HepG2 (cell line): ENCODE measurements at regions not wholly inside any gene's neighbourhood (a gene's known extent, or its start where the extent isn't known, plus 50 kb on each side); places are given as distances from the start of the nearest gene placed in this dataset.

Experiments used
- ETV6 ChIP-seq: sonication (generic); formaldehyde crosslinking; conservative IDR thresholded peaks from 2 replicates; pipeline ENCODE4 v1.4.0; 2020; ENCODE audit warnings: missing genetic modification reagents
- FOXA1 ChIP-seq, 2 experiments: fragments of 450-650 bp in 1 of 2; sonication (generic) in 1 of 2; formaldehyde crosslinking in 1 of 2; IDR thresholded peaks; 2 replicates each; pipeline versions ENCODE4 v1.4.0 to v1.6.1; 2016 to 2020; ENCODE audit warnings: missing genetic modification reagents in 1 of 2
- FOXK2 ChIP-seq: fragments of 450-650 bp; IDR thresholded peaks from 2 replicates; pipeline ENCODE4 v1.6.1; 2016
- NCOR1 ChIP-seq: fragments of 200-600 bp; sonication (generic); IDR thresholded peaks from 2 replicates; pipeline ENCODE4 v1.7.0; 2017; ENCODE audit warnings: antibody characterized with exemption, low read length, borderline replicate concordance
- PRPF4 ChIP-seq: fragments of 200-400 bp; formaldehyde crosslinking; IDR thresholded peaks from 2 replicates; pipeline ENCODE4 v1.6.1; 2016; ENCODE audit warnings: low read length, low read depth; ENCODE audit not compliant: poor library complexity, severe bottlenecking
- YY1 ChIP-seq: IDR thresholded peaks from 2 replicates; pipeline ENCODE4 v1.6.1; 2011; ENCODE audit warnings: low read length, low read depth, moderate library complexity, mild to moderate bottlenecking; ENCODE audit not compliant: insufficient read depth, insufficient replicate concordance
- ZNF17 ChIP-seq: sonication (generic); formaldehyde crosslinking; IDR thresholded peaks from 2 replicates; pipeline ENCODE4 v1.5.0; 2020; ENCODE audit warnings: mild to moderate bottlenecking, missing genetic modification reagents
- TF ChIP-seq, protein P1 (sequence below): fragments of 450-650 bp; IDR thresholded peaks from 2 replicates; pipeline ENCODE4 v1.6.1; 2017
- TF ChIP-seq, protein P2 (sequence below): sonication (generic); formaldehyde crosslinking; IDR thresholded peaks from 2 replicates; pipeline ENCODE4 v1.5.0; 2020; ENCODE audit warnings: mild to moderate bottlenecking, missing genetic modification reagents, moderate library complexity
- TF ChIP-seq, protein P3 (sequence below): sonication (generic); formaldehyde crosslinking; IDR thresholded peaks from 2 replicates; pipeline ENCODE4 v1.8.0; 2022; ENCODE audit warnings: mild to moderate bottlenecking, missing genetic modification reagents; ENCODE audit not compliant: insufficient replicate concordance

DNA sequence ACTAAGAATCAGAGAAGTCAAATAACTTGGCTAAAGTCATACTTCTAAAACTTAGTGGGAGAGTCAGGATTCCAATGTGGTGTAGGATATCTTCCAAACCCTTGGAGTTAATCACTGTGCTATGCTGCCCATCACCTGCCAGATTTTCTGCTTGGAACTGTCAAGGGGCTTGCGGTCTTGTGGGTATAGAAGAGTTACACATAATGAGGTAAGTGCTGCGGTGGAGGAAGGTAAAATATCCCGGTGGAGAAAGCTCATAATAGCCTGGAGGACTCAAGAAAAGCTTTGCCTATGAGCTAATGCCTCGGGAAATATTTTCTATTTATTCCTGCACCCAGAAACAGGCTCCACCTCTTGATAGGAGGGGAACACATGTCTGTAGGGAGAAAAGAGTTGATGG lies 195.6 kb downstream of the UTP18 start:
- TF ChIP-seq NCOR1 = no peak
- TF ChIP-seq, protein P1, sequence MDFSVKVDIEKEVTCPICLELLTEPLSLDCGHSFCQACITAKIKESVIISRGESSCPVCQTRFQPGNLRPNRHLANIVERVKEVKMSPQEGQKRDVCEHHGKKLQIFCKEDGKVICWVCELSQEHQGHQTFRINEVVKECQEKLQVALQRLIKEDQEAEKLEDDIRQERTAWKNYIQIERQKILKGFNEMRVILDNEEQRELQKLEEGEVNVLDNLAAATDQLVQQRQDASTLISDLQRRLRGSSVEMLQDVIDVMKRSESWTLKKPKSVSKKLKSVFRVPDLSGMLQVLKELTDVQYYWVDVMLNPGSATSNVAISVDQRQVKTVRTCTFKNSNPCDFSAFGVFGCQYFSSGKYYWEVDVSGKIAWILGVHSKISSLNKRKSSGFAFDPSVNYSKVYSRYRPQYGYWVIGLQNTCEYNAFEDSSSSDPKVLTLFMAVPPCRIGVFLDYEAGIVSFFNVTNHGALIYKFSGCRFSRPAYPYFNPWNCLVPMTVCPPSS = no peak
- TF ChIP-seq PRPF4 = no peak
- no peak for TF ChIP-seq ETV6 (CRISPR knock-in tag)
- no peak for TF ChIP-seq YY1
- no peak for TF ChIP-seq FOXA1 (IDR thresholded peaks at IDR 0.05)
- TF ChIP-seq FOXA1 (CRISPR knock-in tag; IDR thresholded peaks at IDR 0.05) = no peak
- no peak for TF ChIP-seq ZNF17 (CRISPR knock-in tag)
- TF ChIP-seq, protein P2, sequence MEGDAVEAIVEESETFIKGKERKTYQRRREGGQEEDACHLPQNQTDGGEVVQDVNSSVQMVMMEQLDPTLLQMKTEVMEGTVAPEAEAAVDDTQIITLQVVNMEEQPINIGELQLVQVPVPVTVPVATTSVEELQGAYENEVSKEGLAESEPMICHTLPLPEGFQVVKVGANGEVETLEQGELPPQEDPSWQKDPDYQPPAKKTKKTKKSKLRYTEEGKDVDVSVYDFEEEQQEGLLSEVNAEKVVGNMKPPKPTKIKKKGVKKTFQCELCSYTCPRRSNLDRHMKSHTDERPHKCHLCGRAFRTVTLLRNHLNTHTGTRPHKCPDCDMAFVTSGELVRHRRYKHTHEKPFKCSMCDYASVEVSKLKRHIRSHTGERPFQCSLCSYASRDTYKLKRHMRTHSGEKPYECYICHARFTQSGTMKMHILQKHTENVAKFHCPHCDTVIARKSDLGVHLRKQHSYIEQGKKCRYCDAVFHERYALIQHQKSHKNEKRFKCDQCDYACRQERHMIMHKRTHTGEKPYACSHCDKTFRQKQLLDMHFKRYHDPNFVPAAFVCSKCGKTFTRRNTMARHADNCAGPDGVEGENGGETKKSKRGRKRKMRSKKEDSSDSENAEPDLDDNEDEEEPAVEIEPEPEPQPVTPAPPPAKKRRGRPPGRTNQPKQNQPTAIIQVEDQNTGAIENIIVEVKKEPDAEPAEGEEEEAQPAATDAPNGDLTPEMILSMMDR (CRISPR knock-in tag) = no peak
- TF ChIP-seq FOXK2 = no peak
- TF ChIP-seq, protein P3, sequence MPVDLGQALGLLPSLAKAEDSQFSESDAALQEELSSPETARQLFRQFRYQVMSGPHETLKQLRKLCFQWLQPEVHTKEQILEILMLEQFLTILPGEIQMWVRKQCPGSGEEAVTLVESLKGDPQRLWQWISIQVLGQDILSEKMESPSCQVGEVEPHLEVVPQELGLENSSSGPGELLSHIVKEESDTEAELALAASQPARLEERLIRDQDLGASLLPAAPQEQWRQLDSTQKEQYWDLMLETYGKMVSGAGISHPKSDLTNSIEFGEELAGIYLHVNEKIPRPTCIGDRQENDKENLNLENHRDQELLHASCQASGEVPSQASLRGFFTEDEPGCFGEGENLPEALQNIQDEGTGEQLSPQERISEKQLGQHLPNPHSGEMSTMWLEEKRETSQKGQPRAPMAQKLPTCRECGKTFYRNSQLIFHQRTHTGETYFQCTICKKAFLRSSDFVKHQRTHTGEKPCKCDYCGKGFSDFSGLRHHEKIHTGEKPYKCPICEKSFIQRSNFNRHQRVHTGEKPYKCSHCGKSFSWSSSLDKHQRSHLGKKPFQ = no peak
